ENCODE measurements at regions not wholly inside any gene's neighbourhood (a gene's known extent, or its start where the extent isn't known, plus 50 kb on each side); places are given as distances from the start of the nearest gene placed in this dataset.
"Not testable (repeated sequence)": the region's sequence is repeated elsewhere in the genome, so short reads cannot be mapped to it uniquely, and the experiment has no call there.

DNA sequence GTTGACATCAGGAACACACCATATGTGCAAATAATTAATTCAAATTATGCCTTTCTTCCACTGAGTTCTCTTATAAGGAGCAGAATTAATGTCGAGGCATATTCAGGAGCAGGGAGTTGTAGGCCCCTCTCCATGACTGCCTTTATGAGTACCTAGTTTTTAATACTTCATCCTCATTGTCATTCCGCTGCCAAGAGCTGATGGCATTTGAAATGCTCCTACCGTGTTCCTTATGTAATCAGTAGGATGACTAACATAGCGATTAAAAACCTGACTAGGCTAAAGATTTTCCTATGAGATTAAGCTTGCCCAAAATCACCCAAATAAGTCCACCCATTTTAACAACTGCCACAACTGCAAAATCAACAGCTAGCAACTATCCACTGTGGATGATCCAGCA is 220.6 kb downstream of the DHX15 start:
- TF ChIP-seq, protein P1, sequence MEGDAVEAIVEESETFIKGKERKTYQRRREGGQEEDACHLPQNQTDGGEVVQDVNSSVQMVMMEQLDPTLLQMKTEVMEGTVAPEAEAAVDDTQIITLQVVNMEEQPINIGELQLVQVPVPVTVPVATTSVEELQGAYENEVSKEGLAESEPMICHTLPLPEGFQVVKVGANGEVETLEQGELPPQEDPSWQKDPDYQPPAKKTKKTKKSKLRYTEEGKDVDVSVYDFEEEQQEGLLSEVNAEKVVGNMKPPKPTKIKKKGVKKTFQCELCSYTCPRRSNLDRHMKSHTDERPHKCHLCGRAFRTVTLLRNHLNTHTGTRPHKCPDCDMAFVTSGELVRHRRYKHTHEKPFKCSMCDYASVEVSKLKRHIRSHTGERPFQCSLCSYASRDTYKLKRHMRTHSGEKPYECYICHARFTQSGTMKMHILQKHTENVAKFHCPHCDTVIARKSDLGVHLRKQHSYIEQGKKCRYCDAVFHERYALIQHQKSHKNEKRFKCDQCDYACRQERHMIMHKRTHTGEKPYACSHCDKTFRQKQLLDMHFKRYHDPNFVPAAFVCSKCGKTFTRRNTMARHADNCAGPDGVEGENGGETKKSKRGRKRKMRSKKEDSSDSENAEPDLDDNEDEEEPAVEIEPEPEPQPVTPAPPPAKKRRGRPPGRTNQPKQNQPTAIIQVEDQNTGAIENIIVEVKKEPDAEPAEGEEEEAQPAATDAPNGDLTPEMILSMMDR (IDR thresholded peaks at IDR 0.05; ENCODE audit: control insufficient read depth, extremely low read depth, insufficient read depth), result no peak
- DNase-seq (ENCODE audit: low read depth), result no peak
- no peak overlapping the region for H3K4me3 ChIP-seq (ENCODE audit: low read depth, low read length)

DNA sequence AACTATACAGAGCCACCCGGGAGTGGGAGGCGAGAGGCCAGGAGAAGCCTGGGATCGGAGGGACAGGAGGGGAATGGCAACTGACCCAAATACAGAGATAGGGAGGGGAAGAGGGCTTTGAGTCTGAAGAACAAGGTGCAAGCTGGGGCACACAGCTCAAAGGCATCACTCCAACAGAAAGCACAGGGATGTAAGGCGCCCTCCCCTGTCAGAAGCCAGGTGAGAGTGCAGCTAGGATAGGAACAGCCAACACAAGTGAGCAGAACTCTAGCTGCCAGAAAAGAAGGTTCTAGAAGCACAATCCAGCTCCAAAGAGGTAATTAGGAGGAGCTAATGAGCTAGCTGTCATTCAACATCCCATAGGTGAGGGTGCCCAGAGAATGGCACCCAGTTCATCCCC is 232.2 kb downstream of the DHX15 start:
- TF ChIP-seq, protein P1 (IDR thresholded peaks at IDR 0.05; ENCODE audit: control insufficient read depth, extremely low read depth, insufficient read depth), result no peak
- DNase-seq (ENCODE audit: low read depth), result no peak
- H3K4me3 ChIP-seq (ENCODE audit: low read depth, low read length), result no peak overlapping the region

DNA sequence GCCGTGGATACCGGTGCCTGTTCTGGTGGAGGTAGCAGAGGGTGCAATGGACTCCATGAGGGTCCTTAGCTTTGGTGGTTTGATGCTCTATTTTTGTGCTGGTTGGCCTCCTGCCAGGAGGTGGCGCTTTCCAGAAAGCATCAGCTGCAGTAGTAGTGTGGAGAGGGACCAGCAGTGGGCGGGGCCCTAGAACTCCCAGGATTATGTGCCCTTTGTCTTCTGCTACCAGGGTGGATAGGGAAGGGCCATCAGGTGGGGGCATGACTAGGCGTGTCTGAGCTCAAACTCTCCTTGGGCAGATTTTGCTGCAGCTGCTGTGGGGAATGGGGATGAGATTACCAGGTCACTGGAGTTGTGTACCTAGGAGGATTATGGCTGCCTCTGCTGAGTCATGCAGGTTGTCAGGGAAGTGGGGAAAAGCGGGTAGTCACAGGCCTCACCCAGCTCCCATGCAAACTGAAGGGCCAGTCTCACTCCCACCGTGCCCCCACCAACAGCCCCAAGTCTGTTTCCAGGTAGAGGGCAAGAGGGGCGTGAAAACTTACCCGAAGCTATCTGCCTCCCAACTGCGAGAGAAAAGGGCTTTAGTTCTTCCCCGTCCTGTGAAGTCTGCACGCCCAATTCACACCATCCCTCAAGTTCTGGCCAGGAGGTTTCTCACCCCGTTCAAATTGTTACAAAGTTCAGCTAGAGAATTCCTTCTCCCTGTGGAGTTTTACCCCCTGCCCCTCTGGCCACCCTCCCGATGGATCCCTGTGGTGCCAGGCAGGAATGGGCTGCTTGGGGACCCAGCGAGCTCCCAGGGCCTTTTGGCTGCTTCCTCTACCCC is 235.0 kb downstream of the DHX15 start:
- not testable (repeated sequence) for H3K4me3 ChIP-seq (ENCODE audit: low read depth, low read length); DNase-seq (ENCODE audit: low read depth)

DNA sequence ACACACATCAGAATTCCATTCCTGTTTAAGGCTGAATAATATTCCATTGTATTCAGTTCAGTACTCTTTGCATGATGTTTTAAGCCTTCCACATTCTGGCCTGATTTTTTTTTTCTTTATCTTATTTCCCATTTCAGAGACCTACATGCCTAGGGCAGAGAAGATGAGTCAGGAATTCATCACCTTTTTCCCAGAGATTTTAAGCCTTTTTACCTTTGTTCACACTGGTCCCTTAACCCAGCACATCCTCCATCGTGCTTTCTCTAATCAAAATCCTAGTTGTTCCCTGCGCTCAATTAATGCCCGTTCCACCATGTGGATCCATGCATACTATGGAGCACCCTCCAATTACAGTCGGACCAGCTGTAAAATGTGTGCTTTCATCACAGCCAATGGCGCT is 245.1 kb downstream of the DHX15 start:
- DNase-seq (ENCODE audit: low read depth), result no peak
- TF ChIP-seq, protein P1 (IDR thresholded peaks at IDR 0.05; ENCODE audit: control insufficient read depth, extremely low read depth, insufficient read depth), result no peak
- H3K4me3 ChIP-seq (ENCODE audit: low read depth, low read length), result no peak overlapping the region

DNA sequence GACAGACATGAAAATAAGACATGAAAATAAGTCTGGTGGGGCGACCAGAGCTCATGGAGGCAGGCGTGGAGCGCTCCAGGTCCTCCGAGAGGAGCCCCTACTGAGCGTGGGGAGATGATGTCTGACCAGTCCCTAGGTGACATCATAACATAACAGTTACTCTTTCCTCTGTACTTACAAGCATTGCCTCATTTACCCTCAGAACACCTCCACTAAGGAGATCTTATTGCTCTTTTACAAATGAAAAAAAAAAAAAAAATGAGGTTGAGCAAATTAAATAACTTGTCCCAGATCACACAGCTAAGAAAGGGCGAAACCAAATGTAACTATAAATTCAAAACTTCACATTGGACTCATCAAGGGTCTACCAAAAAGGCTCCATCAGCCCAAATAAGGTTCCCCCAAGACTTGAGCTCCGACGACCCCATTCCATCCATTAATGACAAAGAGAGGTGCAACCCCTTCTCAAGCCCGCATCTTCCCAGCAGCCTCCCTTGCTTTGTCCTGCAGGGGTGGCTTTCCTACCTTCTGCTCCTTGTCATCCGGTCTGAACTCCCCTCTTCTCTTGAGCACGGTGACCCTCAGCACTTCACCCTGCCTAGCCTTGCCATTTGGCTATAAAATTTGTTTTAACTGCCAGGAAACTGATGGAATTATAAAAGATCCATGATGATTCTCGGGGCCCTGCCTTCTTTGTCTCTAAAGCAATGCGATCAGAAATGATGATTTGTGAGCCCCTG is 246.7 kb downstream of the DHX15 start:
- DNase-seq (ENCODE audit: low read depth), result no peak
- no peak overlapping the region for H3K4me3 ChIP-seq (ENCODE audit: low read depth, low read length)
- TF ChIP-seq, protein P1 (IDR thresholded peaks at IDR 0.05; ENCODE audit: control insufficient read depth, extremely low read depth, insufficient read depth), result no peak

DNA sequence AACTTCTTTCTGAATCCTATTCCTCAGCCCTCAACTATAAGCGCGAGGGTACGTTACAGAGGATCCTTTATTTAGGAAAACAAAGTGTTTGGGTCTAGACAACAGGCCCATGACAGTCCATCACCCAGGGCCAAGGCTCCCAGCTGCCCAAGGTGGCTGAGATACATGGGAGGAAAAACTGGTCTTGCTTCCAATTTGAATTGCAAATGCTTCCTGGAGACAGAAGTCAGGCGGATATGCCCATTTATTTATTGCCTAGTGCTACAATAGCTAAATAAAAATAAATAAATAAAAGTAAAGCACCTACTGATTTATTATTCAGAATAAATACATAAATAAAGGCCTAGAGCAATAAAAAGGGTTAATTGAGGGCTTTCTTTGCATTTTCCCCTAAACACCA is 248.7 kb downstream of the DHX15 start:
- H3K4me3 ChIP-seq (ENCODE audit: low read depth, low read length), result no peak overlapping the region
- TF ChIP-seq, protein P1 (IDR thresholded peaks at IDR 0.05; ENCODE audit: control insufficient read depth, extremely low read depth, insufficient read depth), result no peak
- no peak for DNase-seq (ENCODE audit: low read depth)

- no peak for DNase-seq (ENCODE audit: low read depth)
- no peak overlapping the region for H3K4me3 ChIP-seq (ENCODE audit: low read depth, low read length)
- TF ChIP-seq, protein P1 (IDR thresholded peaks at IDR 0.05; ENCODE audit: control insufficient read depth, extremely low read depth, insufficient read depth), result no peak
These were observed 249.4 kb downstream of the DHX15 start for GRCh38 chr4:24334906-24335305.
